HEK293 (cell line): ENCODE measurements at regions not wholly inside any gene's neighbourhood (a gene's known extent, or its start where the extent isn't known, plus 50 kb on each side); places are given as distances from the start of the nearest gene placed in this dataset.

Experiments used
- CTCF ChIA-PET: fragments of 350-600 bp; formaldehyde crosslinking; extraction: SDS; loops from one replicate; lab custom pipeline; 2021; ENCODE audit warnings: antibody characterized with exemption; lab: Yijun Ruan, JAX
- POLR2A ChIA-PET: fragments of 300-600 bp; formaldehyde crosslinking; extraction: SDS; loops from one replicate; lab custom pipeline; 2020; ENCODE audit warnings: antibody characterized with exemption, inconsistent platforms; lab: Yijun Ruan, JAX
- H3K27ac ChIP-seq: fragments of 200-500 bp; sonication (Bioruptor generic); 2 replicates; pipeline ENCODE4 v1.5.1; 2014; ENCODE audit warnings: low read depth, low read length, control low read depth, inconsistent platforms; ENCODE audit errors: extremely low read depth
- H3K36me3 ChIP-seq, 2 experiments: fragments of 200-500 bp in 1 of 2; sonication (Bioruptor generic) in 1 of 2; 1 replicate in 1 of 2; 2 replicates in 1 of 2; pipeline ENCODE4 v1.5.1; 2014 to 2017; ENCODE audit warnings: inconsistent platforms in 2 of 2, low read length in 2 of 2; ENCODE audit not compliant: control insufficient read depth in 2 of 2, insufficient read depth in 1 of 2
- H3K4me1 ChIP-seq: fragments of 200-500 bp; sonication (Bioruptor generic); 2 replicates; pipeline ENCODE4 v1.5.1; 2014; ENCODE audit warnings: mild to moderate bottlenecking, low read length, inconsistent platforms; ENCODE audit not compliant: control insufficient read depth, insufficient read depth
- H3K4me3 ChIP-seq: 2 replicates; pipeline ENCODE4 v1.5.1; 2011; ENCODE audit warnings: low read depth, mild to moderate bottlenecking, control low read depth, low read length, moderate library complexity
- H3K9me3 ChIP-seq: fragments of 200-500 bp; sonication (Bioruptor generic); 2 replicates; pipeline ENCODE4 v1.5.1; 2014; ENCODE audit warnings: low read depth, low read length, inconsistent platforms; ENCODE audit not compliant: control insufficient read depth, insufficient read depth
- EGR2 ChIP-seq: fragments of 450-650 bp; formaldehyde crosslinking; IDR thresholded peaks from 2 replicates; pipeline ENCODE4 v1.5.1; 2016; ENCODE audit warnings: low read depth, missing biosample characterization, missing genetic modification characterization
- KLF17 ChIP-seq: fragments of 450-650 bp; formaldehyde crosslinking; IDR thresholded peaks from 2 replicates; pipeline ENCODE4 v1.5.1; 2016; ENCODE audit warnings: missing biosample characterization, missing genetic modification characterization
- KLF7 ChIP-seq: fragments of 450-650 bp; formaldehyde crosslinking; IDR thresholded peaks from 2 replicates; pipeline ENCODE4 v1.5.1; 2016; ENCODE audit warnings: missing biosample characterization, missing genetic modification characterization, borderline replicate concordance
- KLF9 ChIP-seq: fragments of 450-650 bp; formaldehyde crosslinking; IDR thresholded peaks from 2 replicates; pipeline ENCODE4 v1.5.1; 2016; ENCODE audit warnings: missing biosample characterization, missing genetic modification characterization, low read depth
- PATZ1 ChIP-seq: fragments of 450-650 bp; formaldehyde crosslinking; IDR thresholded peaks from 2 replicates; pipeline ENCODE4 v1.5.1; 2016; ENCODE audit warnings: missing biosample characterization, missing genetic modification characterization
- PRDM1 ChIP-seq: fragments of 450-650 bp; formaldehyde crosslinking; IDR thresholded peaks from 2 replicates; pipeline ENCODE4; 2016; ENCODE audit warnings: missing biosample characterization, missing genetic modification characterization
- SALL2 ChIP-seq: fragments of 450-650 bp; formaldehyde crosslinking; IDR thresholded peaks from 2 replicates; pipeline ENCODE4 v1.5.0; 2017; ENCODE audit warnings: missing biosample characterization, mild to moderate bottlenecking, missing genetic modification characterization, borderline replicate concordance
- TRIM28 ChIP-seq: IDR thresholded peaks from 2 replicates; pipeline ENCODE4 v1.6.1; 2011; ENCODE audit warnings: low read length, control low read depth, borderline replicate concordance
- TSHZ1 ChIP-seq: fragments of 450-650 bp; formaldehyde crosslinking; IDR thresholded peaks from 2 replicates; pipeline ENCODE4 v1.5.1; 2016; ENCODE audit warnings: missing biosample characterization, missing genetic modification characterization, borderline replicate concordance
- ZBTB26 ChIP-seq: fragments of 450-650 bp; formaldehyde crosslinking; optimal IDR thresholded peaks from 2 replicates; pipeline ENCODE3; 2016; ENCODE audit warnings: missing biosample characterization, mild to moderate bottlenecking, missing genetic modification characterization
- ZBTB48 ChIP-seq: fragments of 450-650 bp; formaldehyde crosslinking; IDR thresholded peaks from 2 replicates; pipeline ENCODE4 v1.5.1; 2016; ENCODE audit warnings: missing biosample characterization, missing genetic modification characterization
- ZNF138 ChIP-seq: fragments of 450-650 bp; formaldehyde crosslinking; IDR thresholded peaks from 2 replicates; pipeline ENCODE4 v1.5.1; 2016; ENCODE audit warnings: missing biosample characterization, missing genetic modification characterization, borderline replicate concordance
- ZNF23 ChIP-seq: fragments of 450-650 bp; formaldehyde crosslinking; IDR thresholded peaks from 2 replicates; pipeline ENCODE4 v1.5.1; 2016; ENCODE audit warnings: missing biosample characterization, missing genetic modification characterization, borderline replicate concordance
- ZNF398 ChIP-seq: fragments of 450-650 bp; formaldehyde crosslinking; IDR thresholded peaks from 2 replicates; pipeline ENCODE4 v1.5.1; 2017; ENCODE audit warnings: missing biosample characterization, missing genetic modification characterization
- ZNF514 ChIP-seq: fragments of 450-650 bp; formaldehyde crosslinking; IDR thresholded peaks from 2 replicates; pipeline ENCODE4 v1.5.1; 2016; ENCODE audit warnings: missing biosample characterization, missing genetic modification characterization
- ZNF707 ChIP-seq: fragments of 450-650 bp; formaldehyde crosslinking; IDR thresholded peaks from 2 replicates; pipeline ENCODE4 v1.5.1; 2016; ENCODE audit warnings: missing biosample characterization, missing genetic modification characterization
- ZNF837 ChIP-seq: fragments of 450-650 bp; formaldehyde crosslinking; IDR thresholded peaks from 2 replicates; pipeline ENCODE4 v1.5.1; 2016; ENCODE audit warnings: missing biosample characterization, missing genetic modification characterization

GRCh38 chr3:154678041-154678654 lies 248.2 kb upstream of the GPR149 start:
- ChIA-PET CTCF (no interaction called here), POLR2A (no interaction called here)
- Histone ChIP-seq H3K4me1 (no peaks in the 10 kb centered on the region), H3K36me3 (no peaks in the 10 kb centered on the region), H3K4me3 (no peak overlapping the region), H3K9me3 (no peaks in the 10 kb centered on the region), H3K27ac (no peak overlapping the region)
- TF ChIP-seq PATZ1 (tag by site-specific recombination) (no peak), EGR2 (no peak), ZNF514 (tag by site-specific recombination) (no peak), ZBTB26 (tag by site-specific recombination) (no peak), TRIM28 (no peak), ZNF23 (tag by site-specific recombination) (no peak), KLF17 (tag by site-specific recombination) (no peak), ZNF837 (tag by site-specific recombination) (no peak), KLF9 (no peak), TSHZ1 (tag by site-specific recombination) (no peak), ZNF707 (tag by site-specific recombination) (no peak), ZNF138 (no peak), ZBTB48 (tag by site-specific recombination) (no peak), SALL2 (no peak), KLF7 (tag by site-specific recombination) (no peak), ZNF398 (tag by site-specific recombination) (no peak), PRDM1 (tag by site-specific recombination) (no peak)
